Gastroesophageal sphincter (tissue), 3 donors: ENCODE measurements at regions not wholly inside any gene's neighbourhood (a gene's known extent, or its start where the extent isn't known, plus 50 kb on each side); places are given as distances from the start of the nearest gene placed in this dataset.

Experiments
- CTCF ChIP-seq, 4 experiments: fragments of 200-600 bp in 2 of 4; fragments of 450-650 bp in 2 of 4; sonication (generic) in 1 of 4; IDR thresholded peaks; one replicate each; pipeline ENCODE4 v1.5.1; 2017 to 2019; ENCODE audit warnings: antibody characterized with exemption in 4 of 4, mild to moderate bottlenecking in 2 of 4, moderate library complexity in 2 of 4
- EP300 ChIP-seq: sonication (generic); formaldehyde crosslinking; IDR thresholded peaks from one replicate; pipeline ENCODE4 v1.6.1; 2017; ENCODE audit warnings: antibody characterized with exemption, mild to moderate bottlenecking
- POLR2A ChIP-seq, 2 donors: fragments of 450-650 bp; IDR thresholded peaks; one replicate each; pipeline ENCODE4 v1.6.1; 2017; ENCODE audit warnings: antibody characterized with exemption in 2 of 2, mild to moderate bottlenecking in 2 of 2, moderate library complexity in 1 of 2
- POLR2AphosphoS5 ChIP-seq: sonication (generic); formaldehyde crosslinking; IDR thresholded peaks from one replicate; pipeline ENCODE4 v1.6.1; 2017; ENCODE audit warnings: antibody characterized with exemption

GRCh38 chr3:177414093-177414492 lies 216.8 kb upstream of the TBL1XR1 start:
- no peak for TF ChIP-seq POLR2A (IDR thresholded peaks at IDR 0.05)
- no peak for TF ChIP-seq CTCF (IDR thresholded peaks at IDR 0.05)
- TF ChIP-seq POLR2AphosphoS5 = no peak
- no peak for TF ChIP-seq EP300
